ENCODE measurements at regions not wholly inside any gene's neighbourhood (a gene's known extent, or its start where the extent isn't known, plus 50 kb on each side); places are given as distances from the start of the nearest gene placed in this dataset.

DNA sequence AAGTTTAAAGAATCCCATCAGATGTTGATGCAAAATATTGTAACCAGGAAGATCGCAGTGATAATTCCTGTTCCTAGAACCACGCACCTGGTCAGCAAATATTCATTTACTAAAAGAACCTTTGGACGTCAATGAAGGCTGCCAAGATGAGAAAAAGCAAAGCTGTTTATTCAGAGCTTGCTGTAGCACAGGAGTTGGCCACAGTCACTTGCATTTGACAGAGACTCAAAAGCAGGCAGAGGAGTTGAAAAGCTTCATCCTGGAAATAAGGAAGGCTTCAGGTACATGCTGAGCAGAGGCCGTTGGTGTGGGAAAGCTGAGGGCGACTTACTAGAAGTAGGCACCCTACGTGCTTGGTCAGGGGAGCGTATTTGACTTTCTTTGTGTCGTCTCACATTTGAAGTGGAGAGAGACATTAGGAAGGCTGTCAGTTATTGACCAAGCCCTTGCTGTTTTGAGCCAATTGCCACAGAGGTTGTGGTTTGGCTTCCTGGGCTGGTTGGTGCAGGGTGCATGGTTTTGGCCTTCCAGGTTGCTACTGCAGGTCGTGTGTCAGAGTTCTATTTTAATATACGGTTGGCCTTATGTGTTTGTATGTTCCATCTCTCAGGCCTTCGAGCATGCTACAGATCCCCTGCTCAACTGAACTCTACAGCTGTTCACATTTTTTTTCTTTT lies 289.6 kb downstream of the METTL4 start:
- DNase-seq: no peak

DNA sequence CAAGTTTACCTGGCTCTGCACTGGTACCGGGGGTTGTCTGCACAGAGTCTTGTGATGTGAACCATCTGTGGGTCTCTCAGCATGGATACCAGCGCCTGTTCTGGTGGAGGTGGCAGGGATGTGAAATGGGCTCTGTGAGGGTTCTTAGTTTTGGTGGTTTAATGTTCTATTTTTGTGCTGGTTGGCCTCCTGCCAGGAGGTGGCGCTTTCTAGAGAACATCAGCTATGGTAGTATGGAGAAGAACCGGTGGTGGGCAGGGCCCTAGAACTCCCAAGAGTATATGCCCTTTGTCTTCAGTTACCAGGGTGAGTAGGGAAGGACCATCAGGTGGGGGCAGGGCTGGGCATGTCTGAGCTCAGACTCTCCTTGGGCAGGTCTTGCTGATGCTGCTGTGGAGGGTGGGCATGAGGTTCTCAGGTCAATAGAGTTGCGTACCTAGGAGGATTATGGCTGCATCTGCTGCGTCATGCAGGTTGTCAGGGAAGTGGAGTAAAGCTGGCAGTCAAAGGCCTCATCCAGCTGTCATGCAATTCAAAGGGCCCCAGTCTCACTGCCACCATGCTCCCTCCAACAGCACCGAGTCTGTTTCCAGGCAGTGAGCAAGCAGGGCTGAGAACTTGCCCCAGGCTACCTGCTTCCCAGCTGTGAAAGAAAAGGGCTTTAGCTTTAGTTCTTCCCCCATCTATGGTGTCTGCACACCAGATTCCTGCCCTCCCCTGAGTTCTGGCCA lies 278.0 kb downstream of the METTL4 start:
- no peak for DNase-seq

GRCh38 chr18:2301316-2301715 lies 270.0 kb downstream of the METTL4 start:
- no peak for DNase-seq

DNA sequence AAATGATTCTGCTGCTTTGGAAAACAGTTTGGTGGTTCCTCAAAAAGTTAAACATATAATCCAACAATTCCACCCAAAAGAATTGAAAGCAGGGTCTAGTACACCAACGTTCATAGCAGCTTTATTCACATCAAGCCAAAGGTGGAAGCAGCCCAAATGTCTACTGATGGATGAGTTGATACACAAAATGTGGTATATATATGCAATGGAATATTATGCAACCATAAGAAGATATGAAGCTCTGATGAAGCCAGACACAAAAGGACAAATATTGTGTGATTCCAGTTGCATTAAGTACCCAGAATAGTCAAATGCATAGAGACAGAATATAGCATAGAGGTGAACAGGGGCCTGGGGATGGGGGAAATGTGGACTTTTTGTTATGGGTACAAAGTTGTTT lies 269.3 kb downstream of the METTL4 start:
- no peak for DNase-seq

DNA sequence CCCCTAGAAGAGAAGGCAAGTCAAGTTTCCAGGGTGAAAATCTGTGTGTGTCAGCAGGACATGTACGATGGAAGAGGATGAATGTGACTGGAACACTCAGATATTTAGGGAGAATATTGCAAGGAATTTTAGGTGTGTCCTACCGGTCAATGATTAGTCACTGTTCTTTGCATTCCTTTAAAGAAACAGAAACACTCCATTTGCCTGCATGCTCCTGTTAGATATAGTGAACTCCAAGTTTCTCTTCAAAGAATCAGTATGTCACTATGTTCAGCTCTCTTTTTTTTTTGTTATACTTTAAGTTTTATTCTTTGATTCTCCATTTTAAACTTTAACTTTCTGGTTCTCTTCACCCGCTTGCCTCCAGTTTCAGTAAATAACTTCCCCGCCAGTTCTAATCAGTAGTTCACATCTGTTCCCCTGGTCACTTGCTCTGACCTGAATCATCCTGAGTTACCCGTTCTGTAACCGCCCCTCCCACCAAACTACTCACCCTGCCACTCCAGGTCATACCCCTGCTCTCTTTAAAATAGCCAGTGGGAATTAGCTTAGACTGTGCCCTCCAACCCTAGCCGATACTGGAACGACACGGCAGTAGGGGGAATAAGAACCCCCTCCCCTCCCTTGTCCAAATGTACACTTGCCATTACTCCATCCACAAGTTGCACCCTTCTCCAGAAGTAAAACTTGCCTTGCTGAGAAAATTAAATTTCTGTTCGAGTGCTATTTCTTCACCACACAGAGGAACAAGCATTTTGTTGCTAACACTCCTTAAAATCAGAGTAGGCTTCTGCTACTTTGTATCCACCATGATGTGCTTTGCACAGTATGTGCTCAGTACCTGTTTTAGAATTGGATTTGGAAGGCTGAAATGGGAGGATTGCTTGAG lies 268.4 kb downstream of the METTL4 start:
- DNase-seq: no peak

GRCh38 chr18:2303517-2304238 lies 267.6 kb downstream of the METTL4 start:
- DNase-seq: no peak

- DNase-seq: no peak
These were observed 266.7 kb downstream of the METTL4 start for GRCh38 chr18:2304378-2305175.

- DNase-seq: no peak
These were observed 264.7 kb downstream of the METTL4 start for GRCh38 chr18:2306606-2307005.

DNA sequence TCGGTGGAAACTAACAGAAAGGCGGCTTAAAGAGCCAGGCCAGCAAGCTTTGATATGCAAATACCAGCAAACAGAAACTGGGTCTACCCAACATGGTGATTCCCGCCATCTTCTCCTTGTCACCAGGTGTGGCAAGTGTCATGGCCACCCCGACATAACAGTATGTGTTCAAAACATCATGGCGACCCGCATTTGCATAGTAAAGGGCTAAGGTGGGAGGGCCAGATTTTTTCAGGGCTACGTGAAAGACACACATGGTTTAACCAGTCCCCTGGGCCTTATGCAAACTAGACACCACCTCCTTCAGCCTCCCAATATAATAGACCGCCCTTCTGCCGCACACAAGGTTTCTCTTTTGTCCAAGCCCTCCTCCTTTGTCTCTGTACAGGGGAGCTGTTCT lies 260.4 kb downstream of the METTL4 start:
- no peak for DNase-seq

GRCh38 chr18:2312440-2312839 lies 258.9 kb downstream of the METTL4 start:
- no peak for DNase-seq

DNA sequence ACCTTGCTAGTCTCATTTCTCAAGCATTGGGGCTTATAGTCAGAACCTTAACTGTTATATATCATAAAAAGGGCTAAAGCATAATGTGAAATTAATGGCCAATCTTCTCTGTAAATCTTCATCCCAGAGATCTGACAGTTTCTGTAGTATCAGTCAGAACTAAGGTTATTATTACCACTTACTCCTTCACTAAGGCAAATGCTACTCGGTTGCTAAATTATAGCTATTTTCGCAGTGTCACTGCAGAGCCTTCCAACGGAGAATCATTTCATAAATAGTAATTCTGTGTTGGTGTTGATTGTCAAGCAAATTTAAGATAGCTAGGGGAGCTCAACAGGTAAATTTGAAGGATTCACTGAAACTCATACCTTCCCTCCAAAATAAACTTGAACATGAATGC lies 258.0 kb downstream of the METTL4 start:
- DNase-seq: no peak

DNA sequence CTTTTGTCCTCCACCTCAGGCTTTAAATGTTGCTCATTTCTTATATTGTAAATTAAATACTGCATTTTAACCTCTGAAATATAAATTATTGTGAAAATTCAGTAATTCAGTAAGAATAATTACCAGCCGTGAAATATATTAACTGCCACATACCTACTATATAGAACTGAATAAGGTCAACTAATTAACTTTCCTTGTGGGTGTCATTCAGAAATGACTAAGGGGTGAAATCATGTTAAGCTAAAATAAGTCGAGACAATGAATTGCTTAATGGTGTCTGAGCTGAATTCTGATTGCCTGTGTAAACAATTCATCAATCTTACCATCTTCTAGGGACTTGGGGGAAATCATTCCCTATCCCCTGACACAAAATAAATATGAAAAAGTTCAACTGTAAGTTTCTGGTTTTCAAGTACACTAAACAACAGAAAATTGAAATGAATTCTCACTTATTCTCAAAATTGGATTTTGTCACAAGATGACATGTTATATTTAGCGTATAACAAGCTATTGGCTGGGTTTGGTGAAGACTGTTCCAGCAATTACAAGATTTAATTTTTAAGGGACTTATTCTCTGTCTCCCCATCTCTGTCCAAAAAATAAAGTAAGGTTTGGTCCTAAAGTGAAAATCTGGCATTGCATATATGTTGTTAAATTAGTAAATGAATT lies 255.1 kb downstream of the METTL4 start:
- DNase-seq: no peak

- no peak for DNase-seq
These were observed 254.3 kb downstream of the METTL4 start for GRCh38 chr18:2316751-2317696.

GRCh38 chr18:2324459-2324858 lies 246.8 kb downstream of the METTL4 start:
- no peak for DNase-seq

DNA sequence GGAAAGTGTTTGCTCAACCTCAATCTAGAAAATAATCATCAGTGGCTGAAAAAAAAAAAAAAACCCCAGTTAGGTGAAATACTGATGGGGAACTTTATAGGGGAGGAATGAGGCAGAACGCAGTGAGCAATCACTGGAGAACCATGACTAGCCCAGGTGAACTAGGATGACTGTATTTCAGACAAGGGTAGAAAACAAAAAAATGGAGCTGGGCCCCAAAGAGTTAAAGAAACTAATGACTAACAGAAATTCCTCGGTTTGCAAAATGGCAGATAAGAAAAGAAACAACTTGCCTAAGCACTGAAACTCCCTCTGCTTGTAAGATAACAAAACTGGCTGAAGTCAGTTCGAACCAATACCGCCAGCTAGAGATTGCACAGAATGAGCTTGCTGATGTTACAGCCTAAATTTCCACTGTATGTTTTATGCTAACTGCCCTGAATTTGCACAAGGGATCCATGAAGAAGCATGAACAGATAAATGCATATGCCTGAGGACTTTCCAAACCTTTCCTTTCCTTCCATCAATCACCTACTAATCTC lies 245.9 kb downstream of the METTL4 start:
- DNase-seq: no peak

- no peak for DNase-seq
These were observed 245.4 kb downstream of the METTL4 start for GRCh38 chr18:2325933-2326332.

- DNase-seq: no peak
These were observed 244.3 kb downstream of the METTL4 start for GRCh38 chr18:2326999-2327398.

GRCh38 chr18:2330764-2331163 lies 240.5 kb downstream of the METTL4 start:
- no peak for DNase-seq

- no peak for DNase-seq
These were observed 239.8 kb downstream of the METTL4 start for GRCh38 chr18:2331491-2331890.
